ENCODE measurements at regions not wholly inside any gene's neighbourhood (a gene's known extent, or its start where the extent isn't known, plus 50 kb on each side); places are given as distances from the start of the nearest gene placed in this dataset.

- TF ChIP-seq POLR2A (IDR thresholded peaks at IDR 0.05) (no peak), EP300 (IDR thresholded peaks at IDR 0.05) (no peak), CTCF (IDR thresholded peaks at IDR 0.05) (no peak), POLR2AphosphoS5 (IDR thresholded peaks at IDR 0.05) (no peak)
Measured at GRCh38 chr5:150960791-150961396, 56.1 kb upstream of the ZNF300 start.

All from gastroesophageal sphincter (tissue), 3 donors.